Endodermal cell (in vitro differentiated cells): ENCODE measurements at regions not wholly inside any gene's neighbourhood (a gene's known extent, or its start where the extent isn't known, plus 50 kb on each side); places are given as distances from the start of the nearest gene placed in this dataset.

Source experiments
- DNase-seq: peaks from one replicate; pipeline ENCODE4 v3.0.0-alpha.2; 2017
- H3K27ac ChIP-seq: 2 replicates; pipeline ENCODE4 v1.5.1; 2013; ENCODE audit warnings: mild to moderate bottlenecking, low read depth, low read length, moderate library complexity
- H3K27me3 ChIP-seq: 2 replicates; pipeline ENCODE4 v1.6.1; 2013; ENCODE audit warnings: mild to moderate bottlenecking, low read length, moderate library complexity; ENCODE audit not compliant: insufficient read depth, control insufficient read depth, poor library complexity, severe bottlenecking
- H3K36me3 ChIP-seq: 2 replicates; pipeline ENCODE4 v1.7.0; 2013; ENCODE audit warnings: mild to moderate bottlenecking, low read length, moderate library complexity; ENCODE audit not compliant: control insufficient read depth, insufficient read depth
- H3K4me1 ChIP-seq: one replicate; pipeline ENCODE4 v1.7.0; 2013; ENCODE audit warnings: low read length; ENCODE audit not compliant: control insufficient read depth, insufficient read depth
- H3K4me3 ChIP-seq: 2 replicates; pipeline ENCODE4 v1.5.1; 2013; ENCODE audit warnings: mild to moderate bottlenecking, low read length, moderate library complexity
- H3K9ac ChIP-seq: 2 replicates; pipeline ENCODE4 v1.6.1; 2013; ENCODE audit warnings: mild to moderate bottlenecking, low read length, moderate library complexity; ENCODE audit not compliant: poor library complexity, severe bottlenecking; ENCODE audit errors: extremely low read depth
- H3K9me3 ChIP-seq: 2 replicates; pipeline ENCODE4 v1.6.1; 2013; ENCODE audit warnings: mild to moderate bottlenecking, low read length, moderate library complexity; ENCODE audit not compliant: control insufficient read depth
- H3K27ac Mint-ChIP-seq: 2 replicates; pipeline ENCODE4 v1.8.0; 2020; ENCODE audit warnings: mixed read lengths
- H3K27me3 Mint-ChIP-seq: 2 replicates; pipeline ENCODE4 v1.8.0; 2021; ENCODE audit warnings: mild to moderate bottlenecking, mixed read lengths; ENCODE audit not compliant: insufficient read depth
- H3K36me3 Mint-ChIP-seq: 2 replicates; pipeline ENCODE4 v1.8.0; 2020; ENCODE audit warnings: low read depth, mixed read lengths
- H3K4me1 Mint-ChIP-seq: 2 replicates; pipeline ENCODE4 v1.8.0; 2020; ENCODE audit warnings: mixed read lengths
- H3K4me3 Mint-ChIP-seq: 2 replicates; pipeline ENCODE4 v1.8.0; 2020; ENCODE audit warnings: mild to moderate bottlenecking, moderate library complexity, mixed read lengths
- H3K9me3 Mint-ChIP-seq: 2 replicates; pipeline ENCODE4 v1.8.0; 2020; ENCODE audit warnings: mild to moderate bottlenecking, mixed read lengths
- WGBS, 2 experiments: methylation state at CpG; one replicate each; pipeline versions ENCODE4 v1.1.5 to v1.1.7; 2013; ENCODE audit warnings: missing lambda C conversion rate in 2 of 2, mixed read lengths in 1 of 2; ENCODE audit not compliant: insufficient coverage in 1 of 2, insufficient read length in 1 of 2; 5-methylcytosine and 5-hydroxymethylcytosine counted together
- TF ChIP-seq, protein P1 (sequence below): fragments of 200-600 bp; sonication (generic); conservative IDR thresholded peaks from 2 replicates; pipeline ENCODE4 v1.5.0; 2021; ENCODE audit warnings: antibody characterized with exemption, mild to moderate bottlenecking

DNA sequence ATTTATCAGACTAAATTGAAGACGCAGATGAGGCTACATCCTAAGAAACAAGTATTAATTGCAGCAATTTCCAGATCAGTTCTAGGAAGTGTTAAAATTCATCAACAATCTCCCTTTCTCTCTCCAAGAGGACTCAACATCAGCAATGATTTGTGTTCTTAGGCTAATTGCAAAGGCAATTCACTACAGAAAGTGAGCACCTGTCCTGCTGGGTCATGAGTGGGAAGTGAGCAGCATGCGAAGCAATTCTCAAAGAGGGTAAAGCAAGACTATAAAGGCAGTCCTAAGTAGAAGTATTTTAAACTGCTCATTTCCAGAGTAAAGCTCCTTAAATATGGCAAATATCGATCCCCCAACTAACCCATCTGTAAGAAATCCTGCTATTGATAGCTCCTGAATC, 1191.0 kb upstream of the ALCAM start:
- H3K36me3 ChIP-seq = no peaks in the 10 kb centered on the region
- H3K27ac ChIP-seq = no peak overlapping the region
- Mint-ChIP-seq H3K27ac (no peak overlapping the region), H3K36me3 (no peaks in the 10 kb centered on the region), H3K4me3 (no peak overlapping the region), H3K27me3 (no peaks in the 10 kb centered on the region), H3K4me1 (no peaks in the 10 kb centered on the region), H3K9me3 (no peaks in the 10 kb centered on the region)
- no peaks in the 10 kb centered on the region for H3K4me1 ChIP-seq
- no peaks in the 10 kb centered on the region for H3K27me3 ChIP-seq
- DNase-seq = no peak
- 88 to 90% methylated on average over 2 to 3 of the region's 3 CpGs for WGBS, 2 experiments
- no peaks in the 10 kb centered on the region for H3K9me3 ChIP-seq
- TF ChIP-seq, protein P1, sequence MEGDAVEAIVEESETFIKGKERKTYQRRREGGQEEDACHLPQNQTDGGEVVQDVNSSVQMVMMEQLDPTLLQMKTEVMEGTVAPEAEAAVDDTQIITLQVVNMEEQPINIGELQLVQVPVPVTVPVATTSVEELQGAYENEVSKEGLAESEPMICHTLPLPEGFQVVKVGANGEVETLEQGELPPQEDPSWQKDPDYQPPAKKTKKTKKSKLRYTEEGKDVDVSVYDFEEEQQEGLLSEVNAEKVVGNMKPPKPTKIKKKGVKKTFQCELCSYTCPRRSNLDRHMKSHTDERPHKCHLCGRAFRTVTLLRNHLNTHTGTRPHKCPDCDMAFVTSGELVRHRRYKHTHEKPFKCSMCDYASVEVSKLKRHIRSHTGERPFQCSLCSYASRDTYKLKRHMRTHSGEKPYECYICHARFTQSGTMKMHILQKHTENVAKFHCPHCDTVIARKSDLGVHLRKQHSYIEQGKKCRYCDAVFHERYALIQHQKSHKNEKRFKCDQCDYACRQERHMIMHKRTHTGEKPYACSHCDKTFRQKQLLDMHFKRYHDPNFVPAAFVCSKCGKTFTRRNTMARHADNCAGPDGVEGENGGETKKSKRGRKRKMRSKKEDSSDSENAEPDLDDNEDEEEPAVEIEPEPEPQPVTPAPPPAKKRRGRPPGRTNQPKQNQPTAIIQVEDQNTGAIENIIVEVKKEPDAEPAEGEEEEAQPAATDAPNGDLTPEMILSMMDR = no peak
- no peak overlapping the region for H3K4me3 ChIP-seq
- no peak overlapping the region for H3K9ac ChIP-seq

DNA sequence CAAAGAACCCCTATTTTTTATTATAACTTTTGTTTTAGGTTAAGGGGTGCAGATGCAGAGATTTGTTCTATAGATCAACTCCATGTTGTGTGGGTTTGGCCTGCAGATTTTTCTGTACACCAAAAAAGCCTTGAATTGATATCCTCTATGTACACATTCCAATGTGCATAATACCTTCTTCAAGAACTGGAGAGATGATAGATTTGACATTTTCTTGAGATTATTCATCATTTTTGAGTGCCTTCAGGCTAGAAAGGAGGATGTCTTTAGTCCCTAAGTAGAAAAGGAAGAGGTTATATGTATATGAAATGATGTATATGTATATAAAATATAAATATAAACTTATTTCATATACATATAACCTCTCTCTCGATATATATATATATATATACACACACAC, 1190.0 kb upstream of the ALCAM start:
- Mint-ChIP-seq H3K27me3 (no peaks in the 10 kb centered on the region), H3K4me3 (no peak overlapping the region), H3K27ac (no peak overlapping the region), H3K9me3 (no peaks in the 10 kb centered on the region), H3K4me1 (no peaks in the 10 kb centered on the region), H3K36me3 (no peaks in the 10 kb centered on the region)
- Histone ChIP-seq H3K27me3 (no peaks in the 10 kb centered on the region), H3K4me1 (no peaks in the 10 kb centered on the region), H3K4me3 (no peak overlapping the region), H3K9ac (no peak overlapping the region), H3K27ac (no peak overlapping the region), H3K36me3 (no peaks in the 10 kb centered on the region), H3K9me3 (no peaks in the 10 kb centered on the region)
- no CpG with 5 or more reads among the region's 1 CpG for WGBS, 2 experiments
- DNase-seq = no peak
- TF ChIP-seq, protein P1 = no peak

DNA sequence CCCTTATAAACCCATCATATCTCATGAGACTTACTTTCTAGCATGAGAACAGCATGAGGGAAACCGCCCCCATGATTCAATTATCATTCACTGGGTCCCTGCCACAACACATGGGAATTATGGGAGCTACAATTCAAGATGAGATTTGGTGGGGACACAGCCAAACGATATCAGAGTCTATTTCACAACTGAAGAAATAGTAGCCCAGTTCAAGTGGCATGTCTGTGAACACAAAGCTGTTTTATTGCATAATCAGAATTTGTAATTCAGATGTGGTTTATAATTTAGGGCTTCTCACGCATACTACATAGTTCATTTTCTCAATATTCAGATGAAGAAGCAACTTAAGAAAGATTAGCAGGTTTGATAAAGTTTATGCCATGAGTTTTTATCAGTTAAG, 1188.0 kb upstream of the ALCAM start:
- no peak for DNase-seq
- Histone ChIP-seq H3K4me1 (no peaks in the 10 kb centered on the region), H3K27ac (no peak overlapping the region), H3K27me3 (no peaks in the 10 kb centered on the region), H3K9ac (no peak overlapping the region), H3K9me3 (no peaks in the 10 kb centered on the region), H3K4me3 (no peak overlapping the region), H3K36me3 (no peaks in the 10 kb centered on the region)
- H3K4me1 Mint-ChIP-seq = no peaks in the 10 kb centered on the region
- no peaks in the 10 kb centered on the region for H3K36me3 Mint-ChIP-seq
- no peak overlapping the region for H3K4me3 Mint-ChIP-seq
- TF ChIP-seq, protein P1 = no peak
- H3K27ac Mint-ChIP-seq = no peak overlapping the region
- no peaks in the 10 kb centered on the region for H3K9me3 Mint-ChIP-seq
- 79 to 86% methylated on average over 2 of the region's 3 CpGs for WGBS, 2 experiments
- H3K27me3 Mint-ChIP-seq = no peaks in the 10 kb centered on the region
